Chondrocyte (in vitro differentiated cells): ENCODE measurements at regions not wholly inside any gene's neighbourhood (a gene's known extent, or its start where the extent isn't known, plus 50 kb on each side); places are given as distances from the start of the nearest gene placed in this dataset.

Source experiments
- DNase-seq: peaks from one replicate; pipeline ENCODE4 v3.0.0; 2021; ENCODE audit warnings: mixed read lengths, low spot score
- H3K27ac Mint-ChIP-seq: one replicate; pipeline ENCODE4 v1.8.0; 2021; ENCODE audit warnings: mild to moderate bottlenecking, moderate library complexity, mixed read lengths; ENCODE audit not compliant: unreplicated experiment
- H3K27me3 Mint-ChIP-seq: 2 replicates; pipeline ENCODE4 v1.8.0; 2021; ENCODE audit warnings: low read depth, mixed read lengths
- H3K36me3 Mint-ChIP-seq: 2 replicates; pipeline ENCODE4 v1.8.0; 2021; ENCODE audit warnings: low read depth, mixed read lengths
- H3K4me1 Mint-ChIP-seq: 2 replicates; pipeline ENCODE4 v1.8.0; 2021; ENCODE audit warnings: low read depth, mild to moderate bottlenecking, mixed read lengths
- H3K4me3 Mint-ChIP-seq: one replicate; pipeline ENCODE4 v1.8.0; 2021; ENCODE audit warnings: mild to moderate bottlenecking, moderate library complexity, mixed read lengths; ENCODE audit not compliant: unreplicated experiment
- H3K9me3 Mint-ChIP-seq: 2 replicates; pipeline ENCODE4 v1.8.0; 2021; ENCODE audit warnings: low read depth, mixed read lengths
- TF ChIP-seq, protein P1 (sequence below): fragments of 200-600 bp; sonication (generic); IDR thresholded peaks from 2 replicates; pipeline ENCODE4 v1.5.0; 2021; ENCODE audit warnings: antibody characterized with exemption, mild to moderate bottlenecking, moderate library complexity

DNA sequence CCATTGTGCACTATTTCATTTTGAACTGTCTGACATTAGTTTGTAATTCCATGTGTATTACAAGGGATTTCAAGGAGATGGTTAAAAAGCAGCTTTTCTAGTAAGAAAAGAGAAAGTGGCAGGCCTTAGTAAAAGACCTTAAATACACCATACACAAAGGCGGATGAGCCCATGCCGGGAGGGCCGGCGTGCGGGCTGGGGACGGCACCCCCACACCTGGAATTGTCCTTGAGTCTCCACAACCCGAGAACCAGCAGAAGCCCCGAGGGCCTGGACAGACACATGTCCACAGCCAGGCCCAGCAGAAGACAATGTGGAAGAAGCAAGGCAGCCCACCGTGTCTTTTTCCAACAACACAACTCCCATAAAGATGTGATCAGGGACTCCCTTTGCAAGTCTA, 123.7 kb upstream of the TCERG1L start:
- H3K27me3 Mint-ChIP-seq = no peaks in the 10 kb centered on the region

DNA sequence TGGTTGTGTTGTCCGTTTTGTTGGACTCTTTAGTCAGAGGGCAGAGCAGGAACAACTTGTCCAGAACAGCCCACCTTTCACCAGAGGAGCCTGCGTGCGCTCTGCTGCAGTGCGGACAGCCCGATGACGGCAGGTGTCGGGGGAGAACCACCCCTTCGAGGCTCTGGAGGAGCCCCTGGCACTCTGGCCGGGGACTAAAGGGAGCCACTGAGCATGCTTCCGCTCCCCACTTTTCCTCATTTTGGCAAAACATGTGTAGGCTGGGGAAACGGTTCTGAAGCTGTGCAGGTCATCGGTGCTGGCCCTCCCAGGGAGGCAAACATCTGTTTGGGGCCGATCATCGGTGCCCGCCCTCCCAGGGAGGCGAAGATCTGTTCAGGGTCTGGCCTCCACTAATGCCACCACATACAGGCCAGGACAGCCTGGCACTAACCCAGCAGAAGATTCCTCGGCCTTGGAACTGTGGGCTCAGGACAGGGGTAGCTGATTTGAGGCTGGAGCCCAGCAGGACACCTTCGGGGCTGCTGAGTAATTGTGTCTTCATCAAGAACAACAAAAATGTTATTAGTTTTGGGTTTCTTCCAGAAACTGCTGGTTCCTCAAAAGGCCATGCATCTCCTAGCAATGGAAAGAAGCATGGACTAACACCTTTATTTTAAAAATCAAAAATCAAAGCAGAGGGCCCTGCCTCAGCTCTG, 124.4 kb upstream of the TCERG1L start:
- H3K4me3 Mint-ChIP-seq = no peak overlapping the region
- H3K4me1 Mint-ChIP-seq = no peaks in the 10 kb centered on the region
- no peaks in the 10 kb centered on the region for H3K9me3 Mint-ChIP-seq
- no peaks in the 10 kb centered on the region for H3K36me3 Mint-ChIP-seq
- H3K27me3 Mint-ChIP-seq = no peaks in the 10 kb centered on the region
- TF ChIP-seq, protein P1, sequence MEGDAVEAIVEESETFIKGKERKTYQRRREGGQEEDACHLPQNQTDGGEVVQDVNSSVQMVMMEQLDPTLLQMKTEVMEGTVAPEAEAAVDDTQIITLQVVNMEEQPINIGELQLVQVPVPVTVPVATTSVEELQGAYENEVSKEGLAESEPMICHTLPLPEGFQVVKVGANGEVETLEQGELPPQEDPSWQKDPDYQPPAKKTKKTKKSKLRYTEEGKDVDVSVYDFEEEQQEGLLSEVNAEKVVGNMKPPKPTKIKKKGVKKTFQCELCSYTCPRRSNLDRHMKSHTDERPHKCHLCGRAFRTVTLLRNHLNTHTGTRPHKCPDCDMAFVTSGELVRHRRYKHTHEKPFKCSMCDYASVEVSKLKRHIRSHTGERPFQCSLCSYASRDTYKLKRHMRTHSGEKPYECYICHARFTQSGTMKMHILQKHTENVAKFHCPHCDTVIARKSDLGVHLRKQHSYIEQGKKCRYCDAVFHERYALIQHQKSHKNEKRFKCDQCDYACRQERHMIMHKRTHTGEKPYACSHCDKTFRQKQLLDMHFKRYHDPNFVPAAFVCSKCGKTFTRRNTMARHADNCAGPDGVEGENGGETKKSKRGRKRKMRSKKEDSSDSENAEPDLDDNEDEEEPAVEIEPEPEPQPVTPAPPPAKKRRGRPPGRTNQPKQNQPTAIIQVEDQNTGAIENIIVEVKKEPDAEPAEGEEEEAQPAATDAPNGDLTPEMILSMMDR = no peak
- no peak for DNase-seq
- no peak overlapping the region for H3K27ac Mint-ChIP-seq

More for the DNA sequence above, 123.7 kb upstream of the TCERG1L start:
- no peaks in the 10 kb centered on the region for H3K36me3 Mint-ChIP-seq
- no peak overlapping the region for H3K4me3 Mint-ChIP-seq
- H3K4me1 Mint-ChIP-seq = no peaks in the 10 kb centered on the region
- H3K9me3 Mint-ChIP-seq = no peaks in the 10 kb centered on the region
- DNase-seq = no peak
- no peak overlapping the region for H3K27ac Mint-ChIP-seq
- TF ChIP-seq, protein P1 = no peak

DNA sequence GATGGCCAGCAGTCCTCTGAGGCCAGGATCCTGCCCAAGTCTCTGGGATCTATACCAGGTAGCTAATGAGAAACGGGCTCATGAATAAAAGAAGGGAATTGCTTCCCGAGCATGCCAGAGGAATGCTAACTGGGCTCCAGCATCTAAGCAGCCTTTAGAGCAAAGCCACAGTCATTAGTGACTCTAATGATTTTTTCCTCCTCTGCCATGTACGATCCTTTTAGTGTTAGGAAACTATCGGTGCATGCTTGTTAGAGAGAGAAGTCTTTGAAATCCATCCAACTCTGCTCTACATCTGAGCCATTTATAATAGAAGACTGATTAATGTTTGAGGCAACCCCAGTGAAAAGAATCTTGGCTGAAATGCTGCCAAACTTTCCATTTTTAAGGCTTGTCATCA, 124.9 kb upstream of the TCERG1L start:
- H3K9me3 Mint-ChIP-seq = no peaks in the 10 kb centered on the region
- H3K27me3 Mint-ChIP-seq = no peaks in the 10 kb centered on the region
- DNase-seq = no peak
- H3K36me3 Mint-ChIP-seq = no peaks in the 10 kb centered on the region
- H3K4me1 Mint-ChIP-seq = no peaks in the 10 kb centered on the region
- no peak overlapping the region for H3K4me3 Mint-ChIP-seq
- TF ChIP-seq, protein P1 = no peak
- no peak overlapping the region for H3K27ac Mint-ChIP-seq

DNA sequence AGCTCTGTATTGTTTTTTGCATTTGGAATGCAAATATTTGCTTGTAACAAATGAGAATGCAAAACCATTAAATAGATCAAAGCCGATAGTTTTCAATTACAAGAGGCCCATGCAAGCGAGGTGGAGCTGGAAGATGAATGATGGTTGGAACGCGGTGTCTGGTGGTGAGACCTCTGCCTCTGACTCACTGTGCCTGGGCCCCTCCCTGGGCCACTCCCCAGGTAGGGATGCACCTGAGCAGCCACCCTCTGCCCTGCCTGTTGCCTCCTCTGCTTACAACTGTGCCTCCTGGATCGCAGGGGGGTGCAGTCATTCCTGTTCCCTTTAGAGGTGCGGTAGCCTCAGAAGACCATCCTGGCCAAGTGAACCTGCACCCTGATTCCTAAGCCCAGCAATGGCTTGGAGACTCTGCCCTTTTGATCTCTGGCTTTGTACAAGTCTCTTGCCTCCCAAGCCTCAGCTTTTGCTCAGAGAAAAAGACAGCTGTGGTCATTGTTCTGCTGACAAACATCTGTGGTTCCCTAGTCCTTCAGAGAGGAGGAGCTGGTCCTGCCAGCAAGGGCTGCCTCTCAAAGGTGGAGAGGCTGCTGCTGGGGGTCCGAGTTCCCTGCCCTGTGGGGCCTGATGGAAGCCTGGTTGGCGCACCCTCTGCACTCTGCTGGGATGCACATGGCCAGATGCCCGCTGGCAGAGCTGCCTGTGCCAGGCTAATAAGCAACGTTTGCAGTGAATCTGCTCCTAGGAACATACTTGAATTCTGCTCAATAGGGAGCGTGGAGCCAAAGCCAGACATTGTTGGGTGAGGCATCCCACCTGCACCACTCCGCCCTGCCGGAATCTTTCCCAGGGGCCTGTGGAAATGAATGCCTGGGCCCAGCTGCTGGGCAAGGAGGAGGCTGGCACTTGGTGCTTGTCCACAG, 126.3 kb upstream of the TCERG1L start:
- H3K27ac Mint-ChIP-seq = no peak overlapping the region

DNA sequence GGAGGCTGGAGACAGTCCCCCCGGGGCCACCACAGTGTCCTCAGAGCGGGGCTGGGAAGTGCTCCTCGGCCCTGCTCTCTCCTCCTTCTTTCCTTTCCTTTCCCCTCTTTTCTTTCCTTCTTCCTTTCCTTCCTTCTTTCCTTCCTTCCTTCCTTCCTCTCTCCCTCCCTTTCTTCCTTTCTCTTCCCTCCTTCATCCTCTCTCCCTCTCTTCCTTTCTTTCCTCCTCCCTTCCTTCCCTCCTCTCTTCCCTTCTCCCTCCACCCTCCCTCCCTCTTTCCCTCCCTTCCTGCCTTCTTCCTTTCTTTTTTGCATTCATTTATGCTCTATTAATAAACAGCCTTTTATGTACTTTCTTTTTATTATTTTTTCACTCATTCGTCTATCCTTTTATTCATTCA, 127.1 kb upstream of the TCERG1L start:
- H3K36me3 Mint-ChIP-seq = no peaks in the 10 kb centered on the region
- no peak overlapping the region for H3K4me3 Mint-ChIP-seq
- DNase-seq = no peak
- H3K4me1 Mint-ChIP-seq = no peaks in the 10 kb centered on the region
- H3K27ac Mint-ChIP-seq = no peak overlapping the region
- H3K9me3 Mint-ChIP-seq = no peaks in the 10 kb centered on the region
- TF ChIP-seq, protein P1 = no peak
- no peaks in the 10 kb centered on the region for H3K27me3 Mint-ChIP-seq

More for the DNA sequence above, 126.3 kb upstream of the TCERG1L start:
- H3K4me1 Mint-ChIP-seq = no peaks in the 10 kb centered on the region
- no peaks in the 10 kb centered on the region for H3K9me3 Mint-ChIP-seq
- H3K27me3 Mint-ChIP-seq = no peaks in the 10 kb centered on the region
- H3K4me3 Mint-ChIP-seq = no peak overlapping the region
- TF ChIP-seq, protein P1 = no peak
- no peak for DNase-seq
- H3K36me3 Mint-ChIP-seq = no peaks in the 10 kb centered on the region
